Transverse colon (tissue), 4 donors: ENCODE measurements at regions not wholly inside any gene's neighbourhood (a gene's known extent, or its start where the extent isn't known, plus 50 kb on each side); places are given as distances from the start of the nearest gene placed in this dataset.

Experiments
- DNase-seq: peaks from one replicate; pipeline ENCODE4 v3.0.0-alpha.2; 2019
- H3K27ac ChIP-seq, 4 donors: fragments of 200-600 bp; sonication (generic); 2 replicates each; pipeline ENCODE4 v1.5.1; 2016 to 2018; ENCODE audit warnings: inconsistent platforms in 4 of 4
- H3K27me3 ChIP-seq: fragments of 200-600 bp; sonication (generic); 2 replicates; pipeline ENCODE4 v1.5.1; 2017; ENCODE audit warnings: inconsistent platforms
- H3K36me3 ChIP-seq, 4 donors: fragments of 200-600 bp; sonication (generic); 2 replicates each; pipeline ENCODE4 v1.5.1; 2017 to 2019; ENCODE audit warnings: inconsistent platforms in 4 of 4
- H3K4me1 ChIP-seq, 4 donors: fragments of 200-600 bp; sonication (generic); 2 replicates each; pipeline ENCODE4 v1.5.1; 2017 to 2020; ENCODE audit warnings: inconsistent platforms in 4 of 4
- H3K4me3 ChIP-seq, 4 donors: fragments of 200-600 bp; sonication (generic); 1 replicate in 1 of 4; 2 replicates in 3 of 4; pipeline versions ENCODE4 v1.5.1 to v1.6.1; 2017 to 2019; ENCODE audit warnings: inconsistent platforms in 4 of 4
- H3K9me3 ChIP-seq, 2 donors: fragments of 200-600 bp; sonication (generic); 2 replicates each; pipeline ENCODE4 v1.5.1; 2017 to 2019; ENCODE audit warnings: inconsistent platforms in 2 of 2
- EP300 ChIP-seq: sonication (generic); formaldehyde crosslinking; IDR thresholded peaks from one replicate; pipeline ENCODE4 v1.6.1; 2017; ENCODE audit warnings: antibody characterized with exemption, low read depth
- POLR2A ChIP-seq: fragments of 450-650 bp; IDR thresholded peaks from one replicate; pipeline ENCODE4 v1.6.1; 2016; ENCODE audit warnings: antibody characterized with exemption, mild to moderate bottlenecking, moderate library complexity
- POLR2AphosphoS5 ChIP-seq, 3 donors: sonication (generic); formaldehyde crosslinking; IDR thresholded peaks; one replicate each; pipeline ENCODE4 v1.6.1; 2016; ENCODE audit warnings: antibody characterized with exemption in 3 of 3
- WGBS, 2 donors: methylation state at CpG; one replicate each; pipeline ENCODE4 v1.1.5; 2018; ENCODE audit warnings: low coverage in 1 of 2; 5-methylcytosine and 5-hydroxymethylcytosine counted together
- in situ Hi-C, 4 donors: fragments of 200-750 bp; cut with MboI; loops; one replicate each; pipeline versions ENCODE4 v1.15.0 to v1.15.1; 2017; ENCODE audit warnings: low sequenced_read_pairs in 3 of 4, low pct_ligation_motif_present in 1 of 4, low pct_unique_long_range_greater_than_20kb in 1 of 4
- intact Hi-C: fragments of 100-400 bp; cut with DNase I; formaldehyde crosslinking; loops from one replicate; pipeline ENCODE4 v1.15.1; 2023; ENCODE audit warnings: low total_unique reads
- TF ChIP-seq, protein P1 (sequence below), 5 experiments: fragments of 200-600 bp in 3 of 5; fragments of 450-650 bp in 2 of 5; sonication (generic) in 3 of 5; IDR thresholded peaks; 1 replicate in 2 of 5; 2 replicates in 3 of 5; pipeline ENCODE4 v1.5.1; 2016 to 2017; ENCODE audit warnings: antibody characterized with exemption in 5 of 5, inconsistent platforms in 3 of 5, mild to moderate bottlenecking in 2 of 5, moderate library complexity in 1 of 5

DNA sequence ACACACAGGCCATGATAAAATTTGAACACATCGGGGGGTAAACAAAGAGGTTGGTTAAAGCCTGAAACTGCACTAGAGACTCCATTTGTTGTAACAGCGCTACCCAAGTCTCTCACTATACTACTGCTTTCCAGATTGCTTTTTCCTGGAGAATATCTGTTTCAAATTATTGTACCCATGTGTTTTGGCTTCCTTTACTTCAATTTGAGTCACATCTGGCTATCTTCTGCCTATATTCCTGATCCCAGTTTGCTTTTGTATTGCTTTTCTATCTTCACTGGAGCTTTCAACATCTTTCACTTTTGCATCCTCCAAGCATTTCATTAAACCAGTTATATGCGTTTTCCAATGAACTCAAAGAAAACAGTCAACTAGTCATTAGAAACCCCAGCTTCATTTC is 404.7 kb downstream of the MLLT3 start:
- H3K36me3 ChIP-seq = no peaks in the 10 kb centered on the region
- H3K9me3 ChIP-seq = no peaks in the 10 kb centered on the region
- intact Hi-C loops = no loop called here
- in situ Hi-C loops = no loop called here
- no peaks in the 10 kb centered on the region for H3K27me3 ChIP-seq
- 80 to 85% methylated on average over 3 of the region's 3 CpGs for WGBS, 2 donors
- no peak overlapping the region for H3K4me3 ChIP-seq
- no peak overlapping the region for H3K27ac ChIP-seq
- TF ChIP-seq, protein P1, sequence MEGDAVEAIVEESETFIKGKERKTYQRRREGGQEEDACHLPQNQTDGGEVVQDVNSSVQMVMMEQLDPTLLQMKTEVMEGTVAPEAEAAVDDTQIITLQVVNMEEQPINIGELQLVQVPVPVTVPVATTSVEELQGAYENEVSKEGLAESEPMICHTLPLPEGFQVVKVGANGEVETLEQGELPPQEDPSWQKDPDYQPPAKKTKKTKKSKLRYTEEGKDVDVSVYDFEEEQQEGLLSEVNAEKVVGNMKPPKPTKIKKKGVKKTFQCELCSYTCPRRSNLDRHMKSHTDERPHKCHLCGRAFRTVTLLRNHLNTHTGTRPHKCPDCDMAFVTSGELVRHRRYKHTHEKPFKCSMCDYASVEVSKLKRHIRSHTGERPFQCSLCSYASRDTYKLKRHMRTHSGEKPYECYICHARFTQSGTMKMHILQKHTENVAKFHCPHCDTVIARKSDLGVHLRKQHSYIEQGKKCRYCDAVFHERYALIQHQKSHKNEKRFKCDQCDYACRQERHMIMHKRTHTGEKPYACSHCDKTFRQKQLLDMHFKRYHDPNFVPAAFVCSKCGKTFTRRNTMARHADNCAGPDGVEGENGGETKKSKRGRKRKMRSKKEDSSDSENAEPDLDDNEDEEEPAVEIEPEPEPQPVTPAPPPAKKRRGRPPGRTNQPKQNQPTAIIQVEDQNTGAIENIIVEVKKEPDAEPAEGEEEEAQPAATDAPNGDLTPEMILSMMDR (IDR thresholded peaks at IDR 0.05) = no peak
- TF ChIP-seq EP300 (no peak), POLR2AphosphoS5 (IDR thresholded peaks at IDR 0.05) (no peak), POLR2A (no peak)
- DNase-seq = no peak
- H3K4me1 ChIP-seq = peaks cover 0 to 15% (median 2%) of the 10 kb centered on the region in 4 donors

DNA sequence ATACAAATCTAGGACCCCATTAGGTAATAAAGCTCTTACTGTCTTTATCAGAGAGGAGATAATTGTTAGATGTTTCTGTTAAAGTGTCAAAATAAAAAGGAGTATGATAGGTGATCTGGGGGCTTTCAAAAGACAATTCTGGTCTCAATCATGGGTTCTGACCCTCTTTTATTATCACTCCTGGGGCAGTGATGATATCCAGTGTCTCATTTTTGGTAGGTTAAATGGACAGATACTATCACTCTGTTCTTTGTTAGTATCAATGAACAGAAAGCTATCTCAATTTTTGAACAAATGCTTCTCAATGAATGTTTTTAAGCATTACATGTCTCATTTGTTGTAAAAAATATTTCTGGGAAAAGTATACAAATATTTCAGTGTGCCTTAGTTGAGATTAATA is 405.9 kb downstream of the MLLT3 start:
- Histone ChIP-seq H3K4me1 (peaks cover 0 to 15% (median 2%) of the 10 kb centered on the region in 4 donors), H3K36me3 (no peaks in the 10 kb centered on the region), H3K4me3 (no peak overlapping the region), H3K27ac (no peak overlapping the region), H3K9me3 (no peaks in the 10 kb centered on the region), H3K27me3 (no peaks in the 10 kb centered on the region)
- intact Hi-C loops (no loop called here), in situ Hi-C loops (no loop called here)
- DNase-seq = no peak
- TF ChIP-seq, protein P1 (IDR thresholded peaks at IDR 0.05) = no peak
- TF ChIP-seq EP300 = no peak
- TF ChIP-seq POLR2AphosphoS5 (IDR thresholded peaks at IDR 0.05) = no peak
- TF ChIP-seq POLR2A = no peak

GRCh38 chr9:20215552-20215951 is 406.7 kb downstream of the MLLT3 start:
- in situ Hi-C loops = no loop called here
- no peaks in the 10 kb centered on the region for H3K27me3 ChIP-seq
- intact Hi-C loops = no loop called here
- H3K9me3 ChIP-seq = no peaks in the 10 kb centered on the region
- no peak overlapping the region for H3K4me3 ChIP-seq
- no peak overlapping the region for H3K27ac ChIP-seq
- H3K4me1 ChIP-seq = peaks cover 0 to 15% (median 2%) of the 10 kb centered on the region in 4 donors
- DNase-seq = no peak
- 90% methylated on average over 2 of the region's 2 CpGs for WGBS, 2 donors
- no peaks in the 10 kb centered on the region for H3K36me3 ChIP-seq
- no peak for TF ChIP-seq POLR2A
- TF ChIP-seq, protein P1 (IDR thresholded peaks at IDR 0.05) = no peak

- DNase-seq = no peak
- Histone ChIP-seq H3K36me3 (no peaks in the 10 kb centered on the region), H3K4me1 (no peaks in the 10 kb centered on the region), H3K27me3 (no peaks in the 10 kb centered on the region), H3K27ac (no peak overlapping the region), H3K4me3 (no peak overlapping the region), H3K9me3 (no peaks in the 10 kb centered on the region)
- intact Hi-C loops = no loop called here
- in situ Hi-C loops = no loop called here
- WGBS, 2 donors = 88 to 93% methylated on average over 3 of the region's 3 CpGs
- TF ChIP-seq, protein P1 (IDR thresholded peaks at IDR 0.05) = no peak
- TF ChIP-seq POLR2AphosphoS5 (IDR thresholded peaks at IDR 0.05) = no peak
- TF ChIP-seq EP300 = no peak
- no peak for TF ChIP-seq POLR2A
Observed at GRCh38 chr9:20212806-20213205, 409.5 kb downstream of the MLLT3 start.
